ENCODE measurements at regions not wholly inside any gene's neighbourhood (a gene's known extent, or its start where the extent isn't known, plus 50 kb on each side); places are given as distances from the start of the nearest gene placed in this dataset.

DNA sequence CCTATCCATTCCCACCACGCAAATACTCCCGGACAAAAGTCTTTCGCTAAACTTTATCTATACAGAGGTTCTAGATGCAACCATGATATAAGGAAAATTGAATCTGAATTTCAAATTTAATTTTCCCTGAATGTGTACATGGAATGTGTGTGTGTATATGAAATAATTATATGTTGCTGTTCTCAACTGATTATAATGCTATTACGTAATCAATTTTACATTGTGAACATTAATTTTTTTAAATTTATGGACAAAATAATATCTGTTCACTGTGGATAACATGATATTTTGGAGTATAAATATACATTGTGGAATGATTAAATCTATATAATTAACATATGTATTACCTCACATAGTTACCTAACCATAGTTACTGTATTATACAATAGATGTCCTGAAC, 1250.6 kb downstream of the EFNA5 start:
- Histone ChIP-seq H3K27me3 (no peaks in the 10 kb centered on the region), H3K27ac (no peak overlapping the region), H3K4me1 (no peaks in the 10 kb centered on the region), H3K9me3 (peaks cover 0 to 5% of the 10 kb centered on the region in 2 donors), H3K36me3 (no peaks in the 10 kb centered on the region), H3K4me3 (no peak overlapping the region)
- TF ChIP-seq, protein P1, sequence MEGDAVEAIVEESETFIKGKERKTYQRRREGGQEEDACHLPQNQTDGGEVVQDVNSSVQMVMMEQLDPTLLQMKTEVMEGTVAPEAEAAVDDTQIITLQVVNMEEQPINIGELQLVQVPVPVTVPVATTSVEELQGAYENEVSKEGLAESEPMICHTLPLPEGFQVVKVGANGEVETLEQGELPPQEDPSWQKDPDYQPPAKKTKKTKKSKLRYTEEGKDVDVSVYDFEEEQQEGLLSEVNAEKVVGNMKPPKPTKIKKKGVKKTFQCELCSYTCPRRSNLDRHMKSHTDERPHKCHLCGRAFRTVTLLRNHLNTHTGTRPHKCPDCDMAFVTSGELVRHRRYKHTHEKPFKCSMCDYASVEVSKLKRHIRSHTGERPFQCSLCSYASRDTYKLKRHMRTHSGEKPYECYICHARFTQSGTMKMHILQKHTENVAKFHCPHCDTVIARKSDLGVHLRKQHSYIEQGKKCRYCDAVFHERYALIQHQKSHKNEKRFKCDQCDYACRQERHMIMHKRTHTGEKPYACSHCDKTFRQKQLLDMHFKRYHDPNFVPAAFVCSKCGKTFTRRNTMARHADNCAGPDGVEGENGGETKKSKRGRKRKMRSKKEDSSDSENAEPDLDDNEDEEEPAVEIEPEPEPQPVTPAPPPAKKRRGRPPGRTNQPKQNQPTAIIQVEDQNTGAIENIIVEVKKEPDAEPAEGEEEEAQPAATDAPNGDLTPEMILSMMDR (IDR thresholded peaks at IDR 0.05), result no peak
- no peak for DNase-seq (ENCODE audit: low spot score)

DNA sequence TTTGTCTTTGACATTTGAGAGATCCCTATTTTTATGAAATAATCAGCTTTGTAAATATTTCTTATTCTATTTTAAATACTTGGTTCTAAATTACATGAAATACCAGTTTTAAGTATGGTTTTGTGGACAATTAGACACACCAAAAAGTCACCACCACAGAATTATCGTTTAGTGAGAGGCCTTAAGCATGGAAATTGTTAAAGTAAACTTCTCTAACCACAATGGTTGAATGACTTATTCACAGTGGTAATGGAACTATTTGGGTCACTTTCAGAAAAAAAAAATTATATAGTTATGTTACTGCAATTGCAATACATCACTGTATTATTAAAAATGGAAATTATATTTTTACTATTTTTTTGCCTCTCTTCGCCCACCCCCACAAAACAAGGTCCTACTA, 1252.5 kb downstream of the EFNA5 start:
- Histone ChIP-seq H3K36me3 (no peaks in the 10 kb centered on the region), H3K27ac (no peak overlapping the region), H3K4me1 (no peaks in the 10 kb centered on the region), H3K27me3 (no peaks in the 10 kb centered on the region), H3K4me3 (no peak overlapping the region), H3K9me3 (peaks cover 0 to 1% of the 10 kb centered on the region in 2 donors)
- DNase-seq (ENCODE audit: low spot score), result no peak
- TF ChIP-seq, protein P1 (IDR thresholded peaks at IDR 0.05), result no peak

DNA sequence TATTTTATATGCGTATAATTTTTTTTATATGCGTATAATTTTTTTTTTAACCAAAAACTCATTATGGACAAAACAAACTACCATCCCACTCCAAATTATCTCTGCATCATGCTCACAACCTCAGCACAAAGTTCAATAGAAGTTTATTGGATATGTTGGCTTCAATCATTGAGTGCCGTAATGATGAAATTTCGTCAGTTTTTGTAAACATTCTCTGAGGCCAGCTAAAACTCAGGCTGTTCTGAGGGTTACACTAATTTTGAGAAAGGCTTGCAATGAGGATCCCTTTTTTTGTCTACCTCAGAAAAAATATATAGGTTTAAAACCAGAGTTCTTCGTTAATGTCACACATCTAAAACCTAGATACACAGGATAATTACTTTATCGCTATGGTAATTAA, 1253.2 kb downstream of the EFNA5 start:
- no peak for DNase-seq (ENCODE audit: low spot score)
- Histone ChIP-seq H3K4me1 (no peaks in the 10 kb centered on the region), H3K9me3 (no peaks in the 10 kb centered on the region)

DNA sequence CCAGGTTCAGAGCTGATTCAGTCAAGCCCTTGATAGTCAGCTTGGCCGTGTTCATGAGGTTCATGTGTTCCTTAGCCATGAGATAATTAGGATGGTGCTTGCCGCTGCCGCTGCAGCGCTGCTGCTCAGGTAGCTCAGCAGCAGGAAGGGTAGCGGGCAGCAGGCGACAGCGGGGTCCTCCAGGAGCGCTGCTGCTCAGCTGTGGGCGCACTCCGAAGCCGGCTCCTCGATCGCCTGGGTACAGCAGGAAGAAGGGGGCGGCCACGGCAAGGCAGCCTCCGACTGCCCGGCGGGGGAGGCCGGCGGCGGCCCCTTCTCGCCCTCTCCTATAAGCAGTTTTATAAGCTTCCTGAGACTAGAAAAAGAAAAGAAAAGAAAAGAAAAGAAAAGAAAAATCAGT, 1253.6 kb downstream of the EFNA5 start:
- H3K9me3 ChIP-seq, result no peaks in the 10 kb centered on the region
- no peaks in the 10 kb centered on the region for H3K36me3 ChIP-seq
- H3K27me3 ChIP-seq, result no peaks in the 10 kb centered on the region
- no peaks in the 10 kb centered on the region for H3K4me1 ChIP-seq
- H3K4me3 ChIP-seq, result no peak overlapping the region
- H3K27ac ChIP-seq, result no peak overlapping the region
- DNase-seq (ENCODE audit: low spot score), result no peak
- TF ChIP-seq, protein P1 (IDR thresholded peaks at IDR 0.05), result no peak

More for the DNA sequence above, 1253.2 kb downstream of the EFNA5 start:
- Histone ChIP-seq H3K27me3 (no peaks in the 10 kb centered on the region), H3K4me3 (no peak overlapping the region), H3K27ac (no peak overlapping the region), H3K36me3 (no peaks in the 10 kb centered on the region)
- TF ChIP-seq, protein P1 (IDR thresholded peaks at IDR 0.05), result no peak

DNA sequence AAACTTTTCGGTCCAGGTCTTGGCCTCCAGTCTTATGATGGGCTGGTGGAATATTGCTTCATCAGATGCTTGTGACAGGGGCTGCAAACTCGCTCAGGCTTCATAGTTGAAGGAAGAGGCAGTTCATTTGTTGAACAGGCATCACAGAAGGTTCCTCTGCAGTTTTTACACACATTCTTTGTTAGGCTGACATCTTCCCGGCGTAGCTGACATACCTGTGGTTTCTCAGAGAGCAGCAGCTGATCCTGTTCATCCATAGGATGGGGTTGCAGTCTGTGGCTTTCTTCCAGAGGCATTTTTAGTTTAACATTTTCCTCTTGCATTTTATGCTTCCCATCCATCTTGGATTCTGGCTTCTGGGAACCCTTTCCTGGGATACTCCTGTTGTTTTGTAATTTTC, 1255.2 kb downstream of the EFNA5 start:
- DNase-seq (ENCODE audit: low spot score), result no peak
- TF ChIP-seq, protein P1 (IDR thresholded peaks at IDR 0.05), result no peak
- no peaks in the 10 kb centered on the region for H3K9me3 ChIP-seq
- H3K27ac ChIP-seq, result no peak overlapping the region
- no peak overlapping the region for H3K4me3 ChIP-seq
- H3K4me1 ChIP-seq, result no peaks in the 10 kb centered on the region
- H3K36me3 ChIP-seq, result no peaks in the 10 kb centered on the region
- no peaks in the 10 kb centered on the region for H3K27me3 ChIP-seq

DNA sequence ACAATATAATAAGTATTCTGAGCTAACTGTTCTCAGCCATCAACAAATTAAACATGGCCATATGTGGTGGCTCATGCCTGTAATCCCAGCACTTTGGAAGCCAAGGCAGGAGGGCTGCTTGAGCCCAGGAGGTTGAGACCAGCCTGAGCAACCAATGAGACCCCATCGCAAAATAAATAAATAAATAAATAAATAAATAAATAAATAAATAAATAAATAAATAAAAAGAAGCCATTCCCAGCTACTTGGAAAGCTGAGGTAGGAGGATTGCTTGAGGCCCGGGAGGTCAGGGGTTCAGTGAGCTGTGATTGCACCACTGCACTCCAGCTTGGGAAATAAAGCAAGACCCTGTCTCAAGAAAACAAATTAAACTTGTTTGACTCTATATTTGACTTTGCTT, 1256.4 kb downstream of the EFNA5 start:
- Histone ChIP-seq H3K9me3 (no peaks in the 10 kb centered on the region), H3K4me1 (no peaks in the 10 kb centered on the region), H3K36me3 (no peaks in the 10 kb centered on the region), H3K27me3 (no peaks in the 10 kb centered on the region), H3K4me3 (no peak overlapping the region), H3K27ac (no peak overlapping the region)
- no peak for DNase-seq (ENCODE audit: low spot score)
- TF ChIP-seq, protein P1 (IDR thresholded peaks at IDR 0.05), result no peak
